ENCODE measurements at regions not wholly inside any gene's neighbourhood (a gene's known extent, or its start where the extent isn't known, plus 50 kb on each side); places are given as distances from the start of the nearest gene placed in this dataset.

- H4K20me1 ChIP-seq (ENCODE audit: low read length): no peaks in the 10 kb centered on the region
- no peaks in the 10 kb centered on the region for H3K4me1 ChIP-seq (ENCODE audit: insufficient read depth, low read length)
- DNase-seq (no peak), ATAC-seq (no peak)
- H3K4me2 ChIP-seq (ENCODE audit: low read length): no peak overlapping the region
- H3F3A ChIP-seq (ENCODE audit: low read length, unreplicated experiment): no peaks in the 10 kb centered on the region
- no peak overlapping the region for H3K27ac ChIP-seq (ENCODE audit: low read length)
- H3K9me2 ChIP-seq (replicated peaks; ENCODE audit: low read length): no peaks in the 10 kb centered on the region
- no peaks in the 10 kb centered on the region for H3K9me3 ChIP-seq (ENCODE audit: low read length)
- intact Hi-C loops (cut with micrococcal nuclease): no loop called here
- H2AFZ ChIP-seq (ENCODE audit: low read length): no peak overlapping the region
- H3K9ac ChIP-seq (ENCODE audit: low read length): no peak overlapping the region
- no peak overlapping the region for H3K4me3 ChIP-seq (ENCODE audit: low read length)
- no peaks in the 10 kb centered on the region for H3K79me2 ChIP-seq (ENCODE audit: low read length)
- TF ChIP-seq EZH2 (IDR thresholded peaks at IDR 0.05; ENCODE audit: low read length, unreplicated experiment): no peak
- TF ChIP-seq CTCF (conservative IDR thresholded peaks at IDR 0.05; ENCODE audit: low read depth, low read length): no peak
- TF ChIP-seq EZH2phosphoT487 (IDR thresholded peaks at IDR 0.05; ENCODE audit: borderline replicate concordance, low read length): no peak
- BruUV-seq (replicated peaks): no TSS peak
- CTCF ChIA-PET: no interaction called here
- H3K36me3 ChIP-seq (ENCODE audit: low read depth, low read length): no peaks in the 10 kb centered on the region
- POLR2A ChIA-PET (ENCODE audit: unreplicated experiment): no interaction called here
- H3K27me3 ChIP-seq (ENCODE audit: low read length): no peaks in the 10 kb centered on the region
These were observed 107.1 kb upstream of the KCNJ3 start for GRCh38 chr2:154591294-154591820.

GRCh38 chr2:154599189-154599588 is 99.3 kb upstream of the KCNJ3 start:
- no peaks in the 10 kb centered on the region for H3K9me3 ChIP-seq (ENCODE audit: low read length)
- H3K4me3 ChIP-seq (ENCODE audit: low read length): no peak overlapping the region
- H3K9me2 ChIP-seq (replicated peaks; ENCODE audit: low read length): no peaks in the 10 kb centered on the region
- no peak overlapping the region for H3K9ac ChIP-seq (ENCODE audit: low read length)
- H2AFZ ChIP-seq (ENCODE audit: low read length): no peak overlapping the region
- no peak overlapping the region for H3K27ac ChIP-seq (ENCODE audit: low read length)
- intact Hi-C loops (cut with micrococcal nuclease): no loop called here
- DNase-seq: no peak
- H3K4me1 ChIP-seq (ENCODE audit: insufficient read depth, low read length): no peaks in the 10 kb centered on the region
- TF ChIP-seq EZH2 (IDR thresholded peaks at IDR 0.05; ENCODE audit: low read length, unreplicated experiment) (no peak), EZH2phosphoT487 (IDR thresholded peaks at IDR 0.05; ENCODE audit: borderline replicate concordance, low read length) (no peak), CTCF (conservative IDR thresholded peaks at IDR 0.05; ENCODE audit: low read depth, low read length) (no peak)
- no peak for ATAC-seq
- no peaks in the 10 kb centered on the region for H4K20me1 ChIP-seq (ENCODE audit: low read length)
- H3K4me2 ChIP-seq (ENCODE audit: low read length): no peak overlapping the region
- ChIA-PET CTCF (no interaction called here), POLR2A (ENCODE audit: unreplicated experiment) (no interaction called here)
- no peaks in the 10 kb centered on the region for H3K36me3 ChIP-seq (ENCODE audit: low read depth, low read length)
- no peaks in the 10 kb centered on the region for H3K79me2 ChIP-seq (ENCODE audit: low read length)
- no peaks in the 10 kb centered on the region for H3F3A ChIP-seq (ENCODE audit: low read length, unreplicated experiment)
- BruUV-seq (replicated peaks): no TSS peak
- H3K27me3 ChIP-seq (ENCODE audit: low read length): no peaks in the 10 kb centered on the region

GRCh38 chr2:154600927-154601494 is 97.5 kb upstream of the KCNJ3 start:
- Histone ChIP-seq H3K4me2 (ENCODE audit: low read length) (no peak overlapping the region), H3K4me1 (ENCODE audit: insufficient read depth, low read length) (no peaks in the 10 kb centered on the region), H3K27ac (ENCODE audit: low read length) (no peak overlapping the region), H3K9ac (ENCODE audit: low read length) (no peak overlapping the region), H3K36me3 (ENCODE audit: low read depth, low read length) (no peaks in the 10 kb centered on the region), H3K27me3 (ENCODE audit: low read length) (no peaks in the 10 kb centered on the region), H3K9me2 (replicated peaks; ENCODE audit: low read length) (no peaks in the 10 kb centered on the region), H3K4me3 (ENCODE audit: low read length) (no peak overlapping the region), H3K79me2 (ENCODE audit: low read length) (no peaks in the 10 kb centered on the region), H4K20me1 (ENCODE audit: low read length) (no peaks in the 10 kb centered on the region), H3K9me3 (ENCODE audit: low read length) (no peaks in the 10 kb centered on the region), H3F3A (ENCODE audit: low read length, unreplicated experiment) (no peaks in the 10 kb centered on the region), H2AFZ (ENCODE audit: low read length) (no peak overlapping the region)
- ATAC-seq (no peak), DNase-seq (no peak)
- TF ChIP-seq CTCF (conservative IDR thresholded peaks at IDR 0.05; ENCODE audit: low read depth, low read length): no peak
- TF ChIP-seq EZH2phosphoT487 (IDR thresholded peaks at IDR 0.05; ENCODE audit: borderline replicate concordance, low read length): no peak
- TF ChIP-seq EZH2 (IDR thresholded peaks at IDR 0.05; ENCODE audit: low read length, unreplicated experiment): no peak
- BruUV-seq (replicated peaks): no TSS peak
- CTCF ChIA-PET: no interaction called here
- intact Hi-C loops (cut with micrococcal nuclease): no loop called here
- POLR2A ChIA-PET (ENCODE audit: unreplicated experiment): no interaction called here
